ENCODE measurements at regions not wholly inside any gene's neighbourhood (a gene's known extent, or its start where the extent isn't known, plus 50 kb on each side); places are given as distances from the start of the nearest gene placed in this dataset.

- Histone ChIP-seq H3K27me3 (no peaks in the 10 kb centered on the region), H3K27ac (no peak overlapping the region), H3K4me3 (ENCODE audit: low read depth in 1 of 2, low read length in 1 of 2) (no peak overlapping the region), H3K4me1 (ENCODE audit: control insufficient read depth in 1 of 2, insufficient read depth in 1 of 2, low read depth in 1 of 2, low read length in 1 of 2) (no peaks in the 10 kb centered on the region), H3K36me3 (no peaks in the 10 kb centered on the region), H3K9me3 (no peaks in the 10 kb centered on the region)
- TF ChIP-seq CTCF (IDR thresholded peaks at IDR 0.05) = no peak
These were observed 338.5 kb downstream of the MDFIC start for GRCh38 chr7:115260381-115260780.

GRCh38 chr7:115252461-115252860 is 330.6 kb downstream of the MDFIC start:
- Histone ChIP-seq H3K36me3 (no peaks in the 10 kb centered on the region), H3K4me3 (ENCODE audit: low read depth in 1 of 2, low read length in 1 of 2) (no peak overlapping the region), H3K27me3 (no peaks in the 10 kb centered on the region), H3K27ac (no peak overlapping the region), H3K9me3 (no peaks in the 10 kb centered on the region), H3K4me1 (ENCODE audit: control insufficient read depth in 1 of 2, insufficient read depth in 1 of 2, low read depth in 1 of 2, low read length in 1 of 2) (no peaks in the 10 kb centered on the region)
- TF ChIP-seq CTCF (IDR thresholded peaks at IDR 0.05) = no peak

GRCh38 chr7:115249080-115249479 is 327.2 kb downstream of the MDFIC start:
- H3K27ac ChIP-seq = no peak overlapping the region
- TF ChIP-seq CTCF (IDR thresholded peaks at IDR 0.05) = no peak

GRCh38 chr7:115241151-115241550 is 319.3 kb downstream of the MDFIC start:
- H3K36me3 ChIP-seq = no peaks in the 10 kb centered on the region
- TF ChIP-seq CTCF (IDR thresholded peaks at IDR 0.05) = no peak
- no peaks in the 10 kb centered on the region for H3K9me3 ChIP-seq
- no peak overlapping the region for H3K4me3 ChIP-seq (ENCODE audit: low read depth in 1 of 2, low read length in 1 of 2)
- no peaks in the 10 kb centered on the region for H3K27me3 ChIP-seq
- no peaks in the 10 kb centered on the region for H3K4me1 ChIP-seq (ENCODE audit: control insufficient read depth in 1 of 2, insufficient read depth in 1 of 2, low read depth in 1 of 2, low read length in 1 of 2)
- no peak overlapping the region for H3K27ac ChIP-seq

More at GRCh38 chr7:115249080-115249479, 327.2 kb downstream of the MDFIC start:
- no peaks in the 10 kb centered on the region for H3K27me3 ChIP-seq
- no peaks in the 10 kb centered on the region for H3K4me1 ChIP-seq (ENCODE audit: control insufficient read depth in 1 of 2, insufficient read depth in 1 of 2, low read depth in 1 of 2, low read length in 1 of 2)
- no peak overlapping the region for H3K4me3 ChIP-seq (ENCODE audit: low read depth in 1 of 2, low read length in 1 of 2)
- no peaks in the 10 kb centered on the region for H3K36me3 ChIP-seq
- no peaks in the 10 kb centered on the region for H3K9me3 ChIP-seq

GRCh38 chr7:115240242-115240641 is 318.3 kb downstream of the MDFIC start:
- Histone ChIP-seq H3K27me3 (no peaks in the 10 kb centered on the region), H3K4me3 (ENCODE audit: low read depth in 1 of 2, low read length in 1 of 2) (no peak overlapping the region), H3K36me3 (no peaks in the 10 kb centered on the region), H3K9me3 (no peaks in the 10 kb centered on the region), H3K27ac (no peak overlapping the region), H3K4me1 (ENCODE audit: control insufficient read depth in 1 of 2, insufficient read depth in 1 of 2, low read depth in 1 of 2, low read length in 1 of 2) (no peaks in the 10 kb centered on the region)
- no peak for TF ChIP-seq CTCF (IDR thresholded peaks at IDR 0.05)

- H3K27ac ChIP-seq = no peak overlapping the region
- no peaks in the 10 kb centered on the region for H3K27me3 ChIP-seq
- H3K9me3 ChIP-seq = no peaks in the 10 kb centered on the region
- no peaks in the 10 kb centered on the region for H3K36me3 ChIP-seq
- no peak overlapping the region for H3K4me3 ChIP-seq (ENCODE audit: low read depth in 1 of 2, low read length in 1 of 2)
- no peak for TF ChIP-seq CTCF (IDR thresholded peaks at IDR 0.05)
- no peaks in the 10 kb centered on the region for H3K4me1 ChIP-seq (ENCODE audit: control insufficient read depth in 1 of 2, insufficient read depth in 1 of 2, low read depth in 1 of 2, low read length in 1 of 2)
These were observed 313.2 kb downstream of the MDFIC start for GRCh38 chr7:115235075-115235474.
